IMR-90 (cell line): ENCODE measurements at regions not wholly inside any gene's neighbourhood (a gene's known extent, or its start where the extent isn't known, plus 50 kb on each side); places are given as distances from the start of the nearest gene placed in this dataset.

Experiments used
- ATAC-seq: fragments of 200-7000 bp; cut with Tn5 transposase; 2 replicates; pipeline ENCODE4 v1.9.1; 2020; ENCODE audit warnings: low read depth, mild to moderate bottlenecking, moderate library complexity
- BruUV-seq: library from RNA; stranded (reverse); fragments of 400-500 nt; replicated peaks from 2 replicates; lab custom pipeline; 2021; lab: Mats Ljungman, UMichigan
- CTCF ChIA-PET: fragments of 300-600 bp; formaldehyde crosslinking; extraction: SDS; loops from one replicate; lab custom pipeline; 2021; ENCODE audit warnings: antibody characterized with exemption; lab: Yijun Ruan, JAX
- POLR2A ChIA-PET: fragments of 300-600 bp; sonication (Branson Sonifier 250); formaldehyde crosslinking; loops from one replicate; lab custom pipeline; 2022; ENCODE audit warnings: antibody characterized with exemption; ENCODE audit not compliant: unreplicated experiment; lab: Charles Lee
- DNase-seq: peaks from one replicate; pipeline ENCODE4 v3.0.0; 2013
- H2AFZ ChIP-seq: replicated peaks from 2 replicates; pipeline ENCODE3; 2013; ENCODE audit warnings: low read length, mild to moderate bottlenecking; ENCODE audit not compliant: poor library complexity
- H2AK5ac ChIP-seq: 2 replicates; pipeline ENCODE4 v1.6.1; 2013; ENCODE audit warnings: low read depth, low read length, inconsistent platforms
- H2AK9ac ChIP-seq: replicated peaks from 2 replicates; pipeline ENCODE3; 2013; ENCODE audit warnings: mild to moderate bottlenecking, low read depth, low read length, moderate library complexity; ENCODE audit not compliant: poor library complexity
- H2BK120ac ChIP-seq: 2 replicates; pipeline ENCODE4 v1.6.1; 2013; ENCODE audit warnings: low read depth, low read length, inconsistent platforms
- H2BK15ac ChIP-seq: 3 replicates; pipeline ENCODE4 v1.6.1; 2013; ENCODE audit warnings: low read depth, low read length, inconsistent platforms
- H2BK20ac ChIP-seq: 2 replicates; pipeline ENCODE4 v1.6.1; 2013; ENCODE audit warnings: low read depth, mild to moderate bottlenecking, inconsistent platforms, low read length, moderate library complexity
- H2BK5ac ChIP-seq: 2 replicates; pipeline ENCODE4 v1.6.1; 2013; ENCODE audit warnings: mild to moderate bottlenecking, low read depth, low read length, inconsistent platforms; ENCODE audit not compliant: poor library complexity, severe bottlenecking
- H3K14ac ChIP-seq: replicated peaks from 2 replicates; pipeline ENCODE4 v1.6.1; 2013; ENCODE audit warnings: low read depth, low read length, inconsistent platforms
- H3K18ac ChIP-seq: 2 replicates; pipeline ENCODE4 v1.6.1; 2013; ENCODE audit warnings: low read depth, low read length, control low read depth
- H3K23ac ChIP-seq: 2 replicates; pipeline ENCODE4 v1.6.1; 2013; ENCODE audit warnings: low read depth, low read length, inconsistent platforms
- H3K27ac ChIP-seq: 2 replicates; pipeline ENCODE4 v1.5.1; 2013; ENCODE audit warnings: mild to moderate bottlenecking, control low read depth, low read length; ENCODE audit not compliant: insufficient read depth
- H3K27me3 ChIP-seq: 2 replicates; pipeline ENCODE4 v1.6.1; 2013; ENCODE audit warnings: low read length; ENCODE audit not compliant: control insufficient read depth, insufficient read depth
- H3K36me3 ChIP-seq: 2 replicates; pipeline ENCODE4 v1.6.1; 2013; ENCODE audit warnings: low read length, mixed read lengths; ENCODE audit not compliant: control insufficient read depth, insufficient read depth
- H3K4ac ChIP-seq: 2 replicates; pipeline ENCODE4 v1.6.1; 2013; ENCODE audit warnings: low read depth, low read length, inconsistent platforms
- H3K4me1 ChIP-seq: 2 replicates; pipeline ENCODE4 v1.6.1; 2013; ENCODE audit warnings: low read length, mixed read lengths; ENCODE audit not compliant: control insufficient read depth, insufficient read depth
- H3K4me2 ChIP-seq: 2 replicates; pipeline ENCODE4 v1.6.1; 2013; ENCODE audit warnings: low read depth, mild to moderate bottlenecking, control low read depth, low read length, moderate library complexity
- H3K4me3 ChIP-seq: 2 replicates; pipeline ENCODE4 v1.5.1; 2013; ENCODE audit warnings: low read depth, mild to moderate bottlenecking, control low read depth, low read length, moderate library complexity; ENCODE audit not compliant: insufficient read depth
- H3K56ac ChIP-seq: 2 replicates; pipeline ENCODE4 v1.6.1; 2013; ENCODE audit warnings: low read length, inconsistent platforms; ENCODE audit not compliant: insufficient read depth; ENCODE audit errors: extremely low read depth
- H3K79me1 ChIP-seq, 2 experiments: 2 replicates each; pipeline ENCODE4 v1.6.1; 2013; ENCODE audit warnings: low read length in 2 of 2, inconsistent platforms in 1 of 2, low read depth in 1 of 2
- H3K9ac ChIP-seq: 2 replicates; pipeline ENCODE4 v1.6.1; 2013; ENCODE audit warnings: low read depth, low read length, control low read depth
- H3K9me1 ChIP-seq: 2 replicates; pipeline ENCODE4 v1.6.1; 2013; ENCODE audit warnings: low read length, inconsistent platforms; ENCODE audit not compliant: insufficient read depth
- H3K9me3 ChIP-seq: 2 replicates; pipeline ENCODE4 v1.6.1; 2013; ENCODE audit warnings: low read length; ENCODE audit not compliant: control insufficient read depth, insufficient read depth
- H4K20me1 ChIP-seq: 2 replicates; pipeline ENCODE4 v1.6.1; 2013; ENCODE audit warnings: low read length, inconsistent platforms; ENCODE audit not compliant: insufficient read depth
- H4K5ac ChIP-seq: 2 replicates; pipeline ENCODE4 v1.6.1; 2013; ENCODE audit warnings: mild to moderate bottlenecking, low read depth, low read length, control low read depth
- H4K8ac ChIP-seq, 2 experiments: 2 replicates each; pipeline ENCODE4 v1.6.1; 2013; ENCODE audit warnings: low read depth in 2 of 2, low read length in 2 of 2, control low read depth in 1 of 2, inconsistent platforms in 1 of 2
- H4K91ac ChIP-seq: 2 replicates; pipeline ENCODE4 v1.6.1; 2013; ENCODE audit warnings: low read depth, low read length, inconsistent platforms; ENCODE audit not compliant: insufficient read depth
- CEBPB ChIP-seq: IDR thresholded peaks from 2 replicates; pipeline ENCODE4 v1.6.1; 2012; ENCODE audit warnings: low read depth, low read length, improper control_type of control experiment
- NFE2L2 ChIP-seq: fragments of 150-350 bp; IDR thresholded peaks from 2 replicates; pipeline ENCODE4 v1.6.1; 2016; ENCODE audit warnings: low read depth, mild to moderate bottlenecking, low read length
- WGBS, 2 experiments: methylation state at CpG; one replicate each; pipeline versions ENCODE4 v1.1.5 to v1.1.7; 2013; ENCODE audit warnings: missing lambda C conversion rate in 2 of 2; ENCODE audit not compliant: insufficient read length in 1 of 2; ENCODE audit errors: extremely low coverage in 2 of 2; 5-methylcytosine and 5-hydroxymethylcytosine counted together
- dilution Hi-C: fragments of 300-500 bp; cut with HindIII; formaldehyde crosslinking; loops from one replicate; pipeline ENCODE4 v1.14.3; 2018; ENCODE audit warnings: low sequenced_read_pairs; ENCODE audit not compliant: unreplicated experiment
- in situ Hi-C: fragments of 300-500 bp; cut with MboI; formaldehyde crosslinking; loops from 3 replicates; pipeline ENCODE4 v1.14.3; 2019; ENCODE audit warnings: low sequenced_read_pairs, inconsistent platforms, mixed read lengths
- intact Hi-C: fragments of 100-400 bp; cut with micrococcal nuclease; formaldehyde crosslinking; loops from 2 replicates; pipeline ENCODE4 v1.10.0; 2022

DNA sequence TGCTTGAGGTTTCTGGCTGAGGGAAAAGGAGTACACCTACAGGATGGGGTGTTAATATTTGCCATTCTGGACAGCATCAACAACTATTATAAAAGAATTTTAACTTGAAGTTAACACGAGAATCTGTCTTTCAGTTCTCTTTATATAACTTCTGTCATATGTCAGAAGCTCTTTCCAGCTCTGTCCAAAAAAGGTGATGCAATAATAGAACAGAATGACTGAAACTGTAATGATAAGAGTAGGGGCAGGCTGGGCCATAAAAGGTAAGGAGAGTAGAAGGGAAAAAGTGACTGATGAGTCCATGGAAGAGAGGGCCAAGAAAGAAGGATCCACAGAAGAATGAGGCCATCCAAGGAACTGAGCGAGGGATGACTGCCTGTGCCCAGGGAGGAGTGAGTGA lies 966.7 kb upstream of the FBXO33 start:
- Histone ChIP-seq H2AK9ac (no peak overlapping the region), H4K8ac (no peak overlapping the region), H2BK120ac (no peak overlapping the region), H4K20me1 (no peaks in the 10 kb centered on the region), H4K91ac (no peak overlapping the region), H3K9ac (no peak overlapping the region), H2AFZ (no peak overlapping the region), H2BK20ac (no peak overlapping the region), H3K4me1 (no peaks in the 10 kb centered on the region), H3K18ac (no peak overlapping the region), H3K14ac (no peak overlapping the region), H4K5ac (no peak overlapping the region), H3K36me3 (no peaks in the 10 kb centered on the region), H3K56ac (no peak overlapping the region), H3K79me1 (no peaks in the 10 kb centered on the region), H3K4ac (no peak overlapping the region), H3K27ac (no peak overlapping the region), H3K9me1 (no peaks in the 10 kb centered on the region), H3K4me3 (no peak overlapping the region), H3K23ac (no peak overlapping the region), H3K9me3 (peaks cover 2% of the 10 kb centered on the region), H2BK15ac (no peak overlapping the region), H3K4me2 (no peak overlapping the region), H2BK5ac (no peak overlapping the region), H3K27me3 (no peaks in the 10 kb centered on the region), H2AK5ac (no peak overlapping the region)
- BruUV-seq, result no TSS peak
- ChIA-PET CTCF (no interaction called here), POLR2A (no interaction called here)
- ATAC-seq (no peak), DNase-seq (no peak)
- no CpG with 5 or more reads among the region's 2 CpGs for WGBS, 2 experiments
- in situ Hi-C loops (no loop called here), intact Hi-C loops (no loop called here), dilution Hi-C loops (no loop called here)
- TF ChIP-seq CEBPB, result peak; percentile 40; the same call in 1 of the 2 replicates
- no peak for TF ChIP-seq NFE2L2
